ENCODE measurements at regions not wholly inside any gene's neighbourhood (a gene's known extent, or its start where the extent isn't known, plus 50 kb on each side); places are given as distances from the start of the nearest gene placed in this dataset.

DNA sequence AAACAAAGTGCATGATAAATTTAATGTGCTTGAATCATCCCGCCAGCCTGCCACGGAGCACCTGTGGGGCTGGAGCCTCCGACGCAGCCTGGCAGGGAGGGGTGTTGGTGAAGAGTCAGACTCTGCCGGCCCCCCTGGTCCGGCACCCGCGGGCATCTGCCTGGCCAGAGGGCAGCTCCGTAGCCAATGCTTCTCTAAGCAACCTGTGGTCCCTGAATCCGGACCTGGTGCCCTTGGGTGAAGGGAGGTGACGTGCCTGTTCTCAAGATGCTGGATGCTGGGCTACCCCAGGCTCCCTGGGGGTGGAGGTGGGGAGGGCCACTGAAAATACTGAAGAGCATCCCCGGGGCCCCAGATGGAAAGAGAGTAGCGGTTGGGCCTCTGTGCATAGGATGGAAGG is 158.6 kb upstream of the C14orf180 start:
- TF ChIP-seq, protein P1, sequence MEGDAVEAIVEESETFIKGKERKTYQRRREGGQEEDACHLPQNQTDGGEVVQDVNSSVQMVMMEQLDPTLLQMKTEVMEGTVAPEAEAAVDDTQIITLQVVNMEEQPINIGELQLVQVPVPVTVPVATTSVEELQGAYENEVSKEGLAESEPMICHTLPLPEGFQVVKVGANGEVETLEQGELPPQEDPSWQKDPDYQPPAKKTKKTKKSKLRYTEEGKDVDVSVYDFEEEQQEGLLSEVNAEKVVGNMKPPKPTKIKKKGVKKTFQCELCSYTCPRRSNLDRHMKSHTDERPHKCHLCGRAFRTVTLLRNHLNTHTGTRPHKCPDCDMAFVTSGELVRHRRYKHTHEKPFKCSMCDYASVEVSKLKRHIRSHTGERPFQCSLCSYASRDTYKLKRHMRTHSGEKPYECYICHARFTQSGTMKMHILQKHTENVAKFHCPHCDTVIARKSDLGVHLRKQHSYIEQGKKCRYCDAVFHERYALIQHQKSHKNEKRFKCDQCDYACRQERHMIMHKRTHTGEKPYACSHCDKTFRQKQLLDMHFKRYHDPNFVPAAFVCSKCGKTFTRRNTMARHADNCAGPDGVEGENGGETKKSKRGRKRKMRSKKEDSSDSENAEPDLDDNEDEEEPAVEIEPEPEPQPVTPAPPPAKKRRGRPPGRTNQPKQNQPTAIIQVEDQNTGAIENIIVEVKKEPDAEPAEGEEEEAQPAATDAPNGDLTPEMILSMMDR (IDR thresholded peaks at IDR 0.05; ENCODE audit: control insufficient read depth, extremely low read depth, insufficient read depth), result no peak
- H3K4me3 ChIP-seq (ENCODE audit: low read depth, low read length), result no peak overlapping the region
- no peak for DNase-seq (ENCODE audit: low read depth)

DNA sequence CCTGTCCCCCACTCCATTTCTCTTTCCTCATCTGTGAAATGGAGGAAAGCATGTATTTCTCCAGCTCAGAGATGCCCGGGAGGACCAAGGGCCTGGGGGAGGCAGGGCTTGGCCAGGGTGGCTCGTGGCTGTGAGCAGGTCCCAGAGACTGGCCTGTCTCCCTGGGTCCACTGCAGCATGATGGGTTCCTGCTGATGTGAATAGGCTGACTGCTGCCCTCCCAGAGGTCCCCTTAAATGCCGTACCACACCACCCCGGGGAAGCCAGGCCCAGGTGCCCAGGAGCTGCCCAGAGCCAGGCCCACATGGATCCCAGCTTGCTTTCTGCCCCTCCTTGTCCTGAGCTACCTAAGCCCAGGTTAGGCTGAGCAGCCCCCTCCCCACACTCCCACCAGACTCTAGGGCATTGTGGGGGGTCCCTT is 158.2 kb upstream of the C14orf180 start:
- TF ChIP-seq, protein P1 (IDR thresholded peaks at IDR 0.05; ENCODE audit: control insufficient read depth, extremely low read depth, insufficient read depth), result no peak
- H3K4me3 ChIP-seq (ENCODE audit: low read depth, low read length), result no peak overlapping the region
- DNase-seq (ENCODE audit: low read depth), result no peak

DNA sequence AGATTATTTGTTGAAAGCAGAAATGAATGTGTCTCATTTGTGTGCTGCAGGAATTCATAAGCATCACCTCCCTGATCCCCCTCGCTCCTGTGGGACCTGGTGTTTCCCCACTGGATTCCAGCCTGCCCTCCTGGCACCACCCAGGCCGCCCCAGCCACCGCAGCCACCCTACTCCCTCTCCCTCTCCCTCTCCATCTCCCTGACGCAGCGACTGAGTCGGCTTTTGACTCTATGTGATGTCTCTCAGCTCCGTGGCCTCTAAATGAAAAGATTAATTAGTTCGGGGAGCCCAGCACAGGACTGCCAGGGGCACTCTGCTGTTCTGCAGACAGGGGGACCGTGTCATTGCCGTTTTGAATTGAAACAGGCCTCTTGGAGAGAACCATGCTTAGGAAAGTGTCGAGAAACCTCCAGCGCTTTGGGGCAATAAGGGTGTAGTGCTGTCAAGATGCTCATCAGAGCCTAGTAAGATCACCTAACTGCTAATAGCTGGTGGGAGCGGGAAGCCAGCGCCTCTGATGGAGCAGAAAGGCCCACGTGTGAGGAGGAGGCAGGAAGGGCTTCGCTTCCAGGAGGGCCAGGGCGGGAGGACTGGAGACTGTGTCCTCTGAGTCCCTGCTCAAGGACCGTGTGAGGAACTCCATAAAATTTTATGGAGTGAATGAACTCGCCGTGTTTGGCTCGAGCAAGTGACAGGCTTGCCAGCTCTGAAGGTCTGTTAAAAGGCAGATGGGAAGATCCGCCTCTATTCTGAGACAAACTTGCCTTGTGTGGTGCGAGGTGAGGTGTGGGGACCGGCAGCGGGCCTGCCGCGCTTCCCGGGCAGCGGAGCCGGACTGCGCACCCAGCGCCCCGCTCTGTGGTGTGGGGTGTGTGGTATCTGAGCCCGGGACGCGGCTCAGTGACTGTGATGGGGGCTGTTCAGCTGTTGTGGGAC is 157.4 kb upstream of the C14orf180 start:
- TF ChIP-seq, protein P1 (IDR thresholded peaks at IDR 0.05; ENCODE audit: control insufficient read depth, extremely low read depth, insufficient read depth), result no peak
- H3K4me3 ChIP-seq (ENCODE audit: low read depth, low read length), result no peak overlapping the region
- peak; percentile 78 for DNase-seq (ENCODE audit: low read depth)

DNA sequence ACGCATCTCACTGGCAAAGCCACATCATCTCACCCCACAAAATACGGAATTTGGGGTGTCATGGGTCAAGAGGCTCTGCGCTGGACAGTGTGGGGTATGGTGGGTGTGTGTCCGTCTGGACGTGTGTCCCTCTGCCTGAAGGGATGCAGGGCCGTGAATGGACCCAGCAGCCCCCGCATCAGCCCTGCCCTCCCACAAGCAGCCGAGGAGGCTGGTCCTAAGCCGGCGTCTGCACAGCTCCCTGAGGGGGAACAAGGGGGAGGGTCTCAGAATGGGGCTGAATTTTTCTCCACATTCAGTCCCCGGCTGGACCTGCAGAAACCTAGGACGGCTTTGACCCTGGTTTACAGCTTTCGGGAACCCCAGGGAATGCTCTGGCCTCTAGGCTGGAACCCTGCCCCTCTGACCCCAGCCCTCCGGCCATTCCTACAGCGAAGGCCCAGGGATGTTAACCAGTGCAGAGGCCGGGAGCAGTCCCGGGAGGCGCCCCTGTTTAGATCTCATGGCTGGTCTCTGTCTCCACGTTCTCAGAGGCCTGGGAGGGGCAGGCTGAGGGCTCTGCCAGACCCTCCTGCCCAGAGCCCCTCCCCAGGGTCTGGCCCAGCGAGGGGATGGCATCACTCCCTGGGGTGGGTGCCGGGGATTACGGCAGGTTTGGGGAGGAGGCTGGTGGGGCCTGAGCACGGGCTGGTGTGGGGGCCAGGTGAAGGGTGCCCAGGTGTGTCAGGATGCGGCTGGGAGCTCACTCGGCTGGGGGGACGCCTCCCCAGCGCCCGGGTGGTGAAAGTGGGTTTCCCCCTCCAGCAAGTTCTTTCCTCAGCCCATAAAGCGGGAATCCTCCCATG is 156.5 kb upstream of the C14orf180 start:
- DNase-seq (ENCODE audit: low read depth), result no peak
- TF ChIP-seq, protein P1 (IDR thresholded peaks at IDR 0.05; ENCODE audit: control insufficient read depth, extremely low read depth, insufficient read depth), result no peak
- no peak overlapping the region for H3K4me3 ChIP-seq (ENCODE audit: low read depth, low read length)

DNA sequence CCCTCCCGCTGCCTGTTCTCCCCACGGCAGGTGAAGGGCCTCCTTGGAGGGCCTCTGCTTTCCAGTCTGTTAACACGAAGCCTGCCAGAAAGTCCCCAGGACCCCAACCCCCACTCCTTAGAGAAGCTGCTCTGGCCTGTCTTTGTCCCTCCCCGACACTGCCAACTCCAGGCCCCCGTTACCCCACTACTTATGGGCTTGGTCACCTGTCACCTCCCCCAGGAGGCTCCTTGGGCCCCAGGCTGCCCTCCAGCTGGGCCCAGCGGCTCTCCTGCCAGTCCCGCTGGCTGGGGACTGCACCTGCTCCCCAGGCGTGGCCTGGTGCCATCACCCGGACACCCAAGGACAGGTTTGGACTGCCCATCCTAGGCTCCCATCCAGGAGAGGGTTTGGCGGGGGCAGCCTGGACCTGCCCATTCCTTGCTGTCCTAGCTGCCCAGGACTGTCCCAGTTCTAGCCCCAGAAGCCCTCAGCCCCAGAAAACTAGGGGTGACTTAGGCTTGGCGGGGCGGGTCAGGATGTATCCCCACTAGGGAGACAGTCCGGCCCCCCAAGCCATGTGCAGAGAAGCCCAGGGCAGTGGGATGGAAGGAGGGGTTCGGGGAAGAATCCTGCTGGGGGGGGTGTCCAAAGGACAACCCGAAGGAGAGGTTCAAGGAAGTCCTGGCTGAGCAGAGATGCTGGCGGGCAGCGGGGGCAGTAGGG is 155.7 kb upstream of the C14orf180 start:
- TF ChIP-seq, protein P1 (IDR thresholded peaks at IDR 0.05; ENCODE audit: control insufficient read depth, extremely low read depth, insufficient read depth), result no peak
- H3K4me3 ChIP-seq (ENCODE audit: low read depth, low read length), result no peak overlapping the region
- DNase-seq (ENCODE audit: low read depth), result no peak

DNA sequence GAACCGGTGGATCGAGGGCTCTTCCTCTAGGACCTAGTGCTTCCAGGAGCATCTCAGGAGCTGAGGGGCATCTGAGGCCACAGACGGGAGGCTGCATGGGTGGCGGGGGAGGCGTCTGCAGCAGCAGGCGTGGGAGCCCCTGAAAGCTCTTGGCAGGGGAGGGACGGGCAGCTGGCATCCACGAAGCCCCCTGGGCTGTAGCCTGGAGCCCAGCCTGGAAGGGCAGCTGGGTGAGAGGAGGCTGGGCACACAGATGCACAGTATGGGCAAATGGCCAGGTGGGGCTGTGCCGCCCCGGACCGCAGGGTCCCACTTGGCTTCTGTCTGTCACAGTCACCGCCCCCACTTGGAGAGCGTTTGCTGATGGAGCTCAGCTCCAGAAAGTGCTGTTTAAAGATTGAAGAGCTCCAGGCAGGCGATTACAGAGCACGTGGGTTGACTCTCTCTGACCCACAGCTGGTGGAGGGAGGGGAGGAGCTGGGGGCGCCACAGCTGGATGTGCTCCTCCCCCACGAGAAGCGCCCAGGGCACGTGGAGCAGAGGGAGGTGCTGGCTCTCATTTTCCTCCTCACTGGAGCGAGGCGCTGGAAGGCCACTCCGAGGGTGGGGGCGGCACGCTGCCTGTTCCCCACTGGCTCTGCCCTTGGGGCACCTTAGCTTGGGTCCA is 155.0 kb upstream of the C14orf180 start:
- no peak overlapping the region for H3K4me3 ChIP-seq (ENCODE audit: low read depth, low read length)
- no peak for DNase-seq (ENCODE audit: low read depth)
- TF ChIP-seq, protein P1 (IDR thresholded peaks at IDR 0.05; ENCODE audit: control insufficient read depth, extremely low read depth, insufficient read depth), result no peak

Data from LNCaP clone FGC (cell line).